GM12891 (cell line): ENCODE measurements at regions not wholly inside any gene's neighbourhood (a gene's known extent, or its start where the extent isn't known, plus 50 kb on each side); places are given as distances from the start of the nearest gene placed in this dataset.

Source experiments
- POLR2A ChIP-seq: IDR thresholded peaks from 2 replicates; pipeline ENCODE4 v1.6.1; 2011; ENCODE audit warnings: low read depth, low read length, control low read depth
- POLR2AphosphoS5 ChIP-seq: IDR thresholded peaks from 2 replicates; pipeline ENCODE4 v1.6.1; 2011; ENCODE audit warnings: low read depth, low read length, control low read depth
- POU2F2 ChIP-seq: IDR thresholded peaks from 2 replicates; pipeline ENCODE4 v1.6.1; 2011; ENCODE audit warnings: low read depth, mild to moderate bottlenecking, control low read depth, low read length, moderate library complexity
- SPI1 ChIP-seq: IDR thresholded peaks from 2 replicates; pipeline ENCODE4 v1.6.1; 2011; ENCODE audit warnings: low read depth, low read length, control low read depth
- TAF1 ChIP-seq: IDR thresholded peaks from 2 replicates; pipeline ENCODE4 v1.6.1; 2011; ENCODE audit warnings: low read depth, low read length, control low read depth

DNA sequence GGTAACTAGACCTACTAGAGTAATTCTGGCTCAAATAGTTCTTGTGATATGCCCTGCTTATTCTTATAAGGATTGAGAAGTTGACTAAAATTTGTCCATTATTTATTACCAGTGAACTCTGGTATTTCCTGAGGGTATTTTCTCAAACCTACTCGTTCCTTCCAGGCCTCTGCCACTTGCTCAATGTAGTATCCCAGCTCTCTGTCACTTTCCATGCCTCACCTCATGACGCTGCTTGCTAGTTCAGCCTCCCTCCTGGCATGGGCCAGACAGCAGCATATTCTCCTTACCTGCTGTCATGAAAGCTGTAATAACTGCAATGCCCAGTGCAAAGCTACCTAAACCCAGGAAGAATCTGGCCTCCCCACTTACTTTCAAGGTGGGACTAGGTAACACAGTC is 602.9 kb upstream of the ADAMTS5 start:
- TF ChIP-seq SPI1 = no peak
- TF ChIP-seq POLR2A = no peak
- TF ChIP-seq POU2F2 = no peak
- TF ChIP-seq POLR2AphosphoS5 = no peak
- no peak for TF ChIP-seq TAF1
